Progenitor cell of endocrine pancreas (in vitro differentiated cells): ENCODE measurements at regions not wholly inside any gene's neighbourhood (a gene's known extent, or its start where the extent isn't known, plus 50 kb on each side); places are given as distances from the start of the nearest gene placed in this dataset.
"Not testable (repeated sequence)": the region's sequence is repeated elsewhere in the genome, so short reads cannot be mapped to it uniquely, and the experiment has no call there.

Experiments used
- DNase-seq: peaks from one replicate; pipeline ENCODE4 v3.0.0; 2021; ENCODE audit warnings: low spot score; ENCODE audit not compliant: unreplicated experiment
- H3K27ac Mint-ChIP-seq: 2 replicates; pipeline ENCODE4 v1.8.0; 2021; ENCODE audit warnings: mild to moderate bottlenecking, moderate library complexity, mixed read lengths
- H3K27me3 Mint-ChIP-seq: 2 replicates; pipeline ENCODE4 v1.8.0; 2021; ENCODE audit warnings: mixed read lengths
- H3K36me3 Mint-ChIP-seq: 2 replicates; pipeline ENCODE4 v1.8.0; 2022; ENCODE audit warnings: mixed read lengths; ENCODE audit not compliant: insufficient read depth
- H3K4me1 Mint-ChIP-seq: 2 replicates; pipeline ENCODE4 v1.8.0; 2021; ENCODE audit warnings: low read depth, mixed read lengths
- H3K4me3 Mint-ChIP-seq: 2 replicates; pipeline ENCODE4 v1.8.0; 2021; ENCODE audit warnings: low read depth, mild to moderate bottlenecking, moderate library complexity, mixed read lengths
- H3K9me3 Mint-ChIP-seq: 2 replicates; pipeline ENCODE4 v1.8.0; 2021; ENCODE audit warnings: low read depth, mixed read lengths
- CTCF ChIP-seq: fragments of 200-600 bp; sonication (generic); IDR thresholded peaks from one replicate; pipeline ENCODE4 v1.5.0; 2021; ENCODE audit warnings: antibody characterized with exemption, mild to moderate bottlenecking; ENCODE audit not compliant: unreplicated experiment

GRCh38 chr6:167212713-167213005 lies 54.9 kb upstream of the GPR31 start:
- DNase-seq = no peak
- no peak for TF ChIP-seq CTCF
- H3K4me1 Mint-ChIP-seq = peaks cover 23% of the 10 kb centered on the region
- H3K9me3 Mint-ChIP-seq = no peaks in the 10 kb centered on the region
- no peaks in the 10 kb centered on the region for H3K36me3 Mint-ChIP-seq
- H3K27me3 Mint-ChIP-seq = peaks cover 5% of the 10 kb centered on the region
- no peak overlapping the region for H3K27ac Mint-ChIP-seq
- H3K4me3 Mint-ChIP-seq = no peak overlapping the region

GRCh38 chr6:167214206-167214605 lies 56.4 kb upstream of the GPR31 start:
- TF ChIP-seq CTCF = no peak
- no peaks in the 10 kb centered on the region for H3K36me3 Mint-ChIP-seq

GRCh38 chr6:167215429-167216250 lies 57.9 kb upstream of the GPR31 start:
- H3K27me3 Mint-ChIP-seq, H3K9me3 Mint-ChIP-seq, DNase-seq, H3K36me3 Mint-ChIP-seq, H3K4me3 Mint-ChIP-seq: not testable (repeated sequence)
- Mint-ChIP-seq H3K4me1 (peaks cover 15% of the 10 kb centered on the region), H3K27ac (peak overlapping the region; percentile 77)

More at GRCh38 chr6:167214206-167214605, 56.4 kb upstream of the GPR31 start:
- Mint-ChIP-seq H3K9me3 (no peaks in the 10 kb centered on the region), H3K4me1 (peaks cover 22% of the 10 kb centered on the region), H3K4me3 (no peak overlapping the region), H3K27me3 (no peaks in the 10 kb centered on the region), H3K27ac (no peak overlapping the region)
- DNase-seq = no peak

- H3K4me1 Mint-ChIP-seq = peaks cover 15% of the 10 kb centered on the region
- not testable (repeated sequence) for DNase-seq, H3K27me3 Mint-ChIP-seq, H3K4me3 Mint-ChIP-seq, H3K9me3 Mint-ChIP-seq, H3K36me3 Mint-ChIP-seq
- peak overlapping the region; percentile 92 for H3K27ac Mint-ChIP-seq
Observed at GRCh38 chr6:167216390-167217050, 58.7 kb upstream of the GPR31 start.

GRCh38 chr6:167217073-167217472 lies 59.3 kb upstream of the GPR31 start:
- not testable (repeated sequence) for H3K9me3 Mint-ChIP-seq, H3K4me3 Mint-ChIP-seq, DNase-seq, H3K27me3 Mint-ChIP-seq, H3K36me3 Mint-ChIP-seq
- Mint-ChIP-seq H3K27ac (peak overlapping the region; percentile 59), H3K4me1 (peaks cover 15% of the 10 kb centered on the region)

- peak; percentile 7 for TF ChIP-seq CTCF
- H3K4me1 Mint-ChIP-seq = peaks cover 19% of the 10 kb centered on the region
- H3K27me3 Mint-ChIP-seq, H3K4me3 Mint-ChIP-seq, DNase-seq, H3K36me3 Mint-ChIP-seq, H3K9me3 Mint-ChIP-seq: not testable (repeated sequence)
- peak overlapping the region; percentile 62 for H3K27ac Mint-ChIP-seq
Observed at GRCh38 chr6:167217951-167218759, 60.4 kb upstream of the GPR31 start.

GRCh38 chr6:167219079-167219478 lies 61.3 kb upstream of the GPR31 start:
- not testable (repeated sequence) for H3K36me3 Mint-ChIP-seq, H3K27ac Mint-ChIP-seq, H3K4me3 Mint-ChIP-seq, H3K9me3 Mint-ChIP-seq, H3K27me3 Mint-ChIP-seq, DNase-seq
- H3K4me1 Mint-ChIP-seq = peaks cover 24% of the 10 kb centered on the region
